HUES48 (cell line): ENCODE measurements at regions not wholly inside any gene's neighbourhood (a gene's known extent, or its start where the extent isn't known, plus 50 kb on each side); places are given as distances from the start of the nearest gene placed in this dataset.
A peak's percentile ranks its signal among the peaks of the same experiment; 100 is the strongest.
"Not testable (repeated sequence)": the region's sequence is repeated elsewhere in the genome, so short reads cannot be mapped to it uniquely, and the experiment has no call there.

ENCODE experiments used
- H3K27ac ChIP-seq: one replicate; pipeline ENCODE4 v1.7.0; 2013; ENCODE audit warnings: low read depth, low read length, inconsistent platforms
- H3K27me3 ChIP-seq: 2 replicates; pipeline ENCODE4 v1.6.1; 2013; ENCODE audit warnings: mild to moderate bottlenecking, low read length; ENCODE audit not compliant: control insufficient read depth, insufficient read depth
- H3K36me3 ChIP-seq: 2 replicates; pipeline ENCODE4 v1.6.1; 2013; ENCODE audit warnings: low read length; ENCODE audit not compliant: control insufficient read depth, insufficient read depth
- H3K4me1 ChIP-seq: 2 replicates; pipeline ENCODE4 v1.6.1; 2013; ENCODE audit warnings: mild to moderate bottlenecking, low read length; ENCODE audit not compliant: control insufficient read depth, insufficient read depth
- H3K4me3 ChIP-seq: 2 replicates; pipeline ENCODE4 v1.5.1; 2013; ENCODE audit warnings: mild to moderate bottlenecking, low read depth, low read length
- H3K9ac ChIP-seq: 2 replicates; pipeline ENCODE4 v1.6.1; 2013; ENCODE audit warnings: mild to moderate bottlenecking, low read depth, low read length, moderate library complexity
- H3K9me3 ChIP-seq: 2 replicates; pipeline ENCODE4 v1.6.1; 2013; ENCODE audit warnings: low read length; ENCODE audit not compliant: control insufficient read depth, insufficient read depth

- H3K27ac ChIP-seq: no peak overlapping the region
Measured at GRCh38 chr9:33690143-33690933, 105.0 kb upstream of the PRSS3 start.

GRCh38 chr9:33695299-33695698, 100.1 kb upstream of the PRSS3 start:
- no peaks in the 10 kb centered on the region for H3K36me3 ChIP-seq
- H3K9me3 ChIP-seq: no peaks in the 10 kb centered on the region
- H3K9ac ChIP-seq: no peak overlapping the region
- H3K4me3 ChIP-seq: no peak overlapping the region
- H3K4me1 ChIP-seq: peaks cover 6% of the 10 kb centered on the region; the same call in 1 of the 2 replicates
- no peak overlapping the region for H3K27ac ChIP-seq
- H3K27me3 ChIP-seq: no peaks in the 10 kb centered on the region; the same call in 1 of the 2 replicates

More at GRCh38 chr9:33690143-33690933, 105.0 kb upstream of the PRSS3 start:
- Histone ChIP-seq H3K36me3 (no peaks in the 10 kb centered on the region), H3K9me3 (no peaks in the 10 kb centered on the region), H3K27me3 (no peaks in the 10 kb centered on the region; the same call in 1 of the 2 replicates), H3K9ac (no peak overlapping the region), H3K4me1 (no peaks in the 10 kb centered on the region), H3K4me3 (no peak overlapping the region)

DNA sequence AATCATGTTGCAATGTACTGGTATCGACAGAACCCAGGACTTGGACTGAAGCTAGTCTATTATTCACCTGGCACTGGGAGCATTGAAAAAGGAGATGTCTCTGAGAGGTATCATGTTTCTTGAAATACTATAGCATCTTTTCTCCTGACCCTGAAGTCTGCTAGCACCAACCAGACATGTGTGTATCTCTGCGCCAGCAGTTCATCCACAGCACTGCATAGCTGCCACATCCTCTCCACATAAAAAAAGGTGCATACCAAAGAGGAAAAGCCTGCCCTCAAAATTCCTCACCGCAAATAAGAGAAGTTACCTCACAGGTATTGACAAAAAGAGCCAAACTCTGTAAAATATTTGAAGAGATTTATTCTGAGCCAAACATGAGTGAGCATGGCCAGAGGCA, 99.5 kb upstream of the PRSS3 start:
- no peak overlapping the region for H3K9ac ChIP-seq
- no peak overlapping the region for H3K27ac ChIP-seq
- H3K4me3 ChIP-seq: no peak overlapping the region
- no peaks in the 10 kb centered on the region for H3K9me3 ChIP-seq
- H3K27me3 ChIP-seq: no peaks in the 10 kb centered on the region; the same call in 1 of the 2 replicates
- H3K36me3 ChIP-seq: no peaks in the 10 kb centered on the region
- H3K4me1 ChIP-seq: peaks cover 6% of the 10 kb centered on the region; the same call in 1 of the 2 replicates

DNA sequence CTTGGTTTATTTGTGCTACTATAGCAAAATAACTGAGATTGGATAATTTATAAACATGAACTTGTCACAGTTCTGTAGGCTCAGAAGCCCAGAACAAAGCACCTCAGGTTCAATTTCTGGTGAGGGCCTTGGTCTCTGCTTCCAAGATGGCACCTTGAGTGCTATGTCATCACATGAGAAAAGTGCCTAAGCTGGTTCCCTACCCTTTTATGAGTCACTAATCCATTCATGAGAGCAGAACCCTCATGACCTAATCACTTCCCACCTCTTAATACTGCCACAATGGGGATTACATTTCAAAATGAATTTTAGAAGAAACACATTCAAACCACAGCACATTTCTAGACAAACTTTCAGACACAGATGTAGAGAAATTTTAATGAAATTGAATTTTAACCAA, 98.2 kb upstream of the PRSS3 start:
- H3K27me3 ChIP-seq: no peaks in the 10 kb centered on the region; the same call in 1 of the 2 replicates
- no peaks in the 10 kb centered on the region for H3K36me3 ChIP-seq
- no peak overlapping the region for H3K27ac ChIP-seq
- no peaks in the 10 kb centered on the region for H3K9me3 ChIP-seq
- H3K9ac ChIP-seq: no peak overlapping the region
- no peak overlapping the region for H3K4me3 ChIP-seq
- peaks cover 6% of the 10 kb centered on the region; the same call in 1 of the 2 replicates for H3K4me1 ChIP-seq

DNA sequence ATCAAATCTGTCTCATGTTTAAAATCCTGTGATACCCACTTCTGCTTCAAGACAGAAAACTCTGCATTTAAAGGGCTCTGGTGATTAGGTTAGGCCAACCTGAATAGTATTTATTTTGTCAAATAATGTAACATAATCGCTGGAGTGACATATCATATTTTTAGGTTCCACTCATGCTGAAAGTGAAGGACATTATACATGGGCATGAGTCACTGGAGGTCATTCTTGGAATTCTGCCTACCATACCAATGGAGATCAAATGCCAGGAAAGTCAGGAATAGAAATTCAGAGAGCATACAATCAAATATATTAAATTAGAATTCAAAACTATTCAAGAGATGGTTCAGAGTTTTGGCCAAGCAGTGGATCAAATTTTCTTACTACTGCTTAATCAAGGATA, 97.1 kb upstream of the PRSS3 start:
- H3K27ac ChIP-seq: no peak overlapping the region
- no peak overlapping the region for H3K9ac ChIP-seq
- no peaks in the 10 kb centered on the region for H3K36me3 ChIP-seq
- no peaks in the 10 kb centered on the region for H3K27me3 ChIP-seq
- no peak overlapping the region for H3K4me3 ChIP-seq
- H3K9me3 ChIP-seq: no peaks in the 10 kb centered on the region
- H3K4me1 ChIP-seq: peaks cover 6% of the 10 kb centered on the region; the same call in 1 of the 2 replicates

DNA sequence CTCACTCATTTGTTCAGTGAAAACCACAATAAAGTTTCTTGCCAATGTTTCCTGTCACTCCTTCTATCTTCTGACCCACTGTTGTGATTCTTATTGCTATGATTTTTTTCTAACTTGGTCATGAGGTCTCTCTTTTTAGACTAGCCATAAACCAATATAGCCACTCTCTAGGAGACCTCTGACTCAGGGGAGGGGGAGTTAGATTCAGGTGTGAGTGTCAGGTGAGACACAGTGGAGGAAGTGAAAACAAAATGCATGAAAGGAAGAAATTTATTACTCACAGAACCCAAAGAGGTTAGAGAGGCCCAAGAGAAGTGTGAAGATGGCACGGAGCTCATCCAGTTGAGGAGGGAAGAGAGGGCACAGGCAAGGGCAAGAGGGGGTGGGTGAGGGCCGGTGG, 94.4 kb upstream of the PRSS3 start:
- H3K4me3 ChIP-seq, H3K9ac ChIP-seq, H3K27ac ChIP-seq, H3K36me3 ChIP-seq, H3K4me1 ChIP-seq, H3K9me3 ChIP-seq, H3K27me3 ChIP-seq: not testable (repeated sequence)

- no peak overlapping the region for H3K4me3 ChIP-seq
- H3K9ac ChIP-seq: no peak overlapping the region
- no peaks in the 10 kb centered on the region for H3K36me3 ChIP-seq
- H3K4me1 ChIP-seq: peaks cover 7% of the 10 kb centered on the region
- no peaks in the 10 kb centered on the region; the same call in 1 of the 2 replicates for H3K27me3 ChIP-seq
- no peak overlapping the region for H3K27ac ChIP-seq
- peaks cover 8% of the 10 kb centered on the region for H3K9me3 ChIP-seq
Measured at GRCh38 chr9:33703430-33704102, 91.8 kb upstream of the PRSS3 start.

GRCh38 chr9:33705440-33705839, 89.9 kb upstream of the PRSS3 start:
- H3K4me3 ChIP-seq, H3K36me3 ChIP-seq, H3K9ac ChIP-seq, H3K27ac ChIP-seq, H3K27me3 ChIP-seq, H3K9me3 ChIP-seq: not testable (repeated sequence)
- peaks cover 21% of the 10 kb centered on the region for H3K4me1 ChIP-seq

GRCh38 chr9:33708441-33708840, 86.9 kb upstream of the PRSS3 start:
- H3K9ac ChIP-seq: no peak overlapping the region
- H3K4me1 ChIP-seq: peaks cover 21% of the 10 kb centered on the region
- H3K27me3 ChIP-seq: no peaks in the 10 kb centered on the region; the same call in 1 of the 2 replicates
- H3K4me3 ChIP-seq: no peak overlapping the region; the same call in 1 of the 2 replicates
- H3K36me3 ChIP-seq: no peaks in the 10 kb centered on the region
- H3K9me3 ChIP-seq: peaks cover 8% of the 10 kb centered on the region
- peak overlapping the region; percentile 26 for H3K27ac ChIP-seq

- Histone ChIP-seq H3K27ac (peak overlapping the region; percentile 26), H3K9ac (no peak overlapping the region), H3K4me1 (peaks cover 21% of the 10 kb centered on the region), H3K27me3 (no peaks in the 10 kb centered on the region), H3K4me3 (no peak overlapping the region), H3K36me3 (no peaks in the 10 kb centered on the region), H3K9me3 (peaks cover 8% of the 10 kb centered on the region)
Measured at GRCh38 chr9:33709269-33709668, 86.1 kb upstream of the PRSS3 start.

DNA sequence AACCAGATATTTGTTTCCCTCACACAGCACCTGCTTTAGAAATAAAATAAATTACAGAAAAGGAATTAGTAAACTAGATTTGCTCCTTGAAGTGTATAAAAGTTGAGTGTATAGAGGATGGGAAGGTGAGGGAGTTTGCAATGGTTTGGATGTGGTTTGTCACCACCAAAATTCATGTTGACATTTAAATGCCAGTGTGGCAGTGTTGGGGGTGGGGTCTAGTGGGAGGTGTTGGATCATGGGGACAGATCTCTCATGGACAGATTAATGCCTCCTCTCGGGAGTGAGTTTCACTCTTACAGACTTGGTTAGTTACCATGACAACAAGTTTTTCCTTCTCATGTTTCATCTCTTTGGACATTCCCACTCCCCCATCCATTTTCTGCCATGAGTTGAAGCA, 83.9 kb upstream of the PRSS3 start:
- not testable (repeated sequence) for H3K9ac ChIP-seq, H3K27ac ChIP-seq, H3K4me3 ChIP-seq, H3K9me3 ChIP-seq, H3K36me3 ChIP-seq, H3K27me3 ChIP-seq
- peaks cover 21% of the 10 kb centered on the region for H3K4me1 ChIP-seq
